ENCODE measurements at regions not wholly inside any gene's neighbourhood (a gene's known extent, or its start where the extent isn't known, plus 50 kb on each side); places are given as distances from the start of the nearest gene placed in this dataset.

- intact Hi-C loops (cut with micrococcal nuclease): no loop called here
These were observed 1159.8 kb upstream of the MIR17HG start for GRCh38 chr13:90187478-90188350.

GRCh38 chr13:90188351-90188636 is 1159.2 kb upstream of the MIR17HG start:
- intact Hi-C loops (cut with micrococcal nuclease): no loop called here

GRCh38 chr13:90197722-90198121 is 1149.8 kb upstream of the MIR17HG start:
- intact Hi-C loops (cut with micrococcal nuclease): no loop called here

GRCh38 chr13:90201202-90201601 is 1146.3 kb upstream of the MIR17HG start:
- intact Hi-C loops (cut with micrococcal nuclease): no loop called here

- intact Hi-C loops (cut with micrococcal nuclease): no loop called here
These were observed 1145.6 kb upstream of the MIR17HG start for GRCh38 chr13:90201676-90202460.

- intact Hi-C loops (cut with micrococcal nuclease): no loop called here
These were observed 1142.4 kb upstream of the MIR17HG start for GRCh38 chr13:90205081-90205480.

GRCh38 chr13:90205911-90206310 is 1141.6 kb upstream of the MIR17HG start:
- intact Hi-C loops (cut with micrococcal nuclease): no loop called here

GRCh38 chr13:90217275-90217674 is 1130.2 kb upstream of the MIR17HG start:
- intact Hi-C loops (cut with micrococcal nuclease): no loop called here

- intact Hi-C loops (cut with micrococcal nuclease): no loop called here
These were observed 1124.7 kb upstream of the MIR17HG start for GRCh38 chr13:90222758-90223157.

GRCh38 chr13:90230311-90230710 is 1117.2 kb upstream of the MIR17HG start:
- intact Hi-C loops (cut with micrococcal nuclease): no loop called here

GRCh38 chr13:90232291-90232690 is 1115.2 kb upstream of the MIR17HG start:
- intact Hi-C loops (cut with micrococcal nuclease): no loop called here

- intact Hi-C loops (cut with micrococcal nuclease): no loop called here
These were observed 1113.4 kb upstream of the MIR17HG start for GRCh38 chr13:90233933-90234672.

GRCh38 chr13:90237852-90238251 is 1109.6 kb upstream of the MIR17HG start:
- intact Hi-C loops (cut with micrococcal nuclease): no loop called here

- intact Hi-C loops (cut with micrococcal nuclease): no loop called here
These were observed 1109.1 kb upstream of the MIR17HG start for GRCh38 chr13:90238413-90238812.

- intact Hi-C loops (cut with micrococcal nuclease): no loop called here
These were observed 1108.4 kb upstream of the MIR17HG start for GRCh38 chr13:90239130-90239529.

GRCh38 chr13:90246005-90246404 is 1101.5 kb upstream of the MIR17HG start:
- intact Hi-C loops (cut with micrococcal nuclease): no loop called here

GRCh38 chr13:90246687-90247345 is 1100.7 kb upstream of the MIR17HG start:
- intact Hi-C loops (cut with micrococcal nuclease): no loop called here

- intact Hi-C loops (cut with micrococcal nuclease): no loop called here
These were observed 1093.7 kb upstream of the MIR17HG start for GRCh38 chr13:90253806-90254205.

GRCh38 chr13:90254437-90254836 is 1093.0 kb upstream of the MIR17HG start:
- intact Hi-C loops (cut with micrococcal nuclease): no loop called here

- intact Hi-C loops (cut with micrococcal nuclease): no loop called here
These were observed 1090.7 kb upstream of the MIR17HG start for GRCh38 chr13:90256746-90257145.

GRCh38 chr13:90258129-90258528 is 1089.4 kb upstream of the MIR17HG start:
- intact Hi-C loops (cut with micrococcal nuclease): no loop called here
